GM10847 (cell line): ENCODE measurements at regions not wholly inside any gene's neighbourhood (a gene's known extent, or its start where the extent isn't known, plus 50 kb on each side); places are given as distances from the start of the nearest gene placed in this dataset.

ENCODE experiments used
- POLR2A ChIP-seq: IDR thresholded peaks from 2 replicates; pipeline ENCODE4 v1.6.1; 2011; ENCODE audit not compliant: insufficient read length; ENCODE audit errors: extremely low read depth

- no peak for TF ChIP-seq POLR2A
Measured at GRCh38 chr1:234840253-234840652, 230.3 kb upstream of the IRF2BP2 start.

- no peak for TF ChIP-seq POLR2A
Measured at GRCh38 chr1:234839663-234840062, 229.7 kb upstream of the IRF2BP2 start.

GRCh38 chr1:234838820-234839219, 228.8 kb upstream of the IRF2BP2 start:
- TF ChIP-seq POLR2A: no peak

DNA sequence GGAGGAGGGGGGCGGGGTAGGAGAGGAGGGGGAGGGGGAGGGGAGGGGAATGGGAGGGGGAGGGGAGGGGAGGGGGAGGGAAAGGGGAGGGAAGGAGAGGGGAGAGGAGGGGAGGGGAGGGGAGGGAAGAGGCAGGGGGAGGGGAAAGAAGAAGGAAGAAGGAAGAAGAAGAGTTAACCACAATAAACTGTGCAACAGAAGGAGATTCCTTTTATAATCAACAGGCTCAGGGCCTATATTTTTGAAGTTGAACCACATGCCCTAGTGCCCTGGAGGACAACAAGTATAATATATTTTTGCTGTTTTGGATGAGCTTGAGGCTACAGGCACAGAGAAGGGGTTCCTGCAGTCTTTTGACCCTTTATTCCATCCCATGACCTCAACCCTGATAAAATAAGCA, 228.2 kb upstream of the IRF2BP2 start:
- TF ChIP-seq POLR2A: no peak

DNA sequence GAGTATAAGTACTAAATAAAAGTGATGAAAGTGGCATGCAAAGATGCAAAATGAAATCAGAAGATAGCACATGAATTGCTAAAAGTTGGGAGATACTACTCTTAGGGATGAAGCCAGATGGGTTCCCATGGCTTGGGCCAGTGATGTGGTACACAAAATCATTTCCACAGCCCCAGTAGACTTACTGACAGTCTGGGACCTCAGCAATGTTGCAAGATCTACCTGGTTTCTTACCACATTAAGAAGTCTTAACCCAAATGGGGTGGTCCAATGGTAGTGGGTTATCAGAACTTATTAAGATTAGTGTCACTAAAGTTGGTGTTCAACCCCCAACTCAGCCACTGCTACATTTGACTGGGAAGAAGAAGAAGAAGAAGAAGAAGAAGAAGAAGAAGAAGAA, 227.7 kb upstream of the IRF2BP2 start:
- TF ChIP-seq POLR2A: no peak

DNA sequence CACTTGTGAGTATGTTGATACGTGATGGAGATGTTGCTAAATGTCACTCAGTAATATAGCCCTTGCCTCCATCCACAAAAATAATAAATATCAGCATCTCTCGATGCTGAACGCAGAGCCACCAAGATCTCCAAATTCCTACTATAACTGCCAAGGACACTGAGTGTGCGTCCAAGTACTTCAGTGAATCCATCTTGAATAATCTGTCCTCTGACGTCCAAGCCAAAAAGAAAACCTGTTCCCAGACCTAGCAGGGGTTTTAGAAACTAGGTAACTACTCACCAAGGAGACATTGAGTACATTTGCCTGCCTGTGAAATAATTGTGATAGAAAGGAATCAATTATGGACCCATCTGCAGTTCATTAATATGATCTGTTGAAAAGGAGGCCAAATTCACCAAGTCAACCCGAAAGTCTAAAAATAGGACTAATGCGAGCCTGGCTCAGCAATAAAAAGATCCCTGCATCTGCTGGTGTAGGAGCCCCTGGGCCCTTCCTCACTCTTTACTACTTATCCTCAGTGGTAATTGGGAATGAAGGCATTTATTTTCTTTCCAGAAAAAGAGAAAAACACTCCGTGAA, 226.9 kb upstream of the IRF2BP2 start:
- no peak for TF ChIP-seq POLR2A

- no peak for TF ChIP-seq POLR2A
Measured at GRCh38 chr1:234836045-234836681, 226.2 kb upstream of the IRF2BP2 start.

DNA sequence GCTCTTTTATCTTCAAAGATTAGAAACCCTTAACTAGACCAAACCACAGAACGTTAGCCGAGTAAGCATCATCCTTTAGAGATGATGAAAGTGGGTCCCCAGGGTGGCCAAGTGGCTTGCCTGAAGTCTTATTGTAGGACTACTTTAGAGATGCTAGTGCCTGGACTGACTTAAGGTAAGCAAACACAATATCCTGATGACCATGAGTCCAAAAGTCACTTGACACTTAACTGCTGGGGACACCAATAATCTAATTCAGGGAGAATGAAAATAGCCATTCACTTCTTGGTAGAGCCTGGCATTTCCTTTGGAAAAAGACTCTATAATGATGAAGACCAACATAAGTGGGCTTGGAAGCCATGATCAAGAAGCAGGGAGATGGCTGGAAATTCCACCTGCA, 225.3 kb upstream of the IRF2BP2 start:
- no peak for TF ChIP-seq POLR2A

DNA sequence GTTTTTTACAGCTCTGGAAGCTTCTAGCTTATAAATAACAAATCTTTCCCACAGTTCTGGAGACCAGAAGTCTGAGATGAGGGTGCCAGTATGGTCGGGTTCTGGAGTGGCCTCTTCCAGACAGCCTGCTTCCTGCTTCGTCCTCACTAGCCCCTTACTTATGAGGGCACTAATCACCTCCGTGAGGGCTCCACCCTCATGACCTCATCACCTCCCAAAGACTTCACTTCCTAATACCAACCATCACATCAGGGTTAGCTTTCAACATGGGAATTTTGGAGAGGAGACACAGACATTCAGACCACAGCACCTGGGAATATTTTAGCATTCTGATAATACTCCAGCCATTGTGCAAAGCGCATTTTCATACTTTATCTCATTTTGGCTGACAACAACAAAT, 223.7 kb upstream of the IRF2BP2 start:
- TF ChIP-seq POLR2A: no peak

- TF ChIP-seq POLR2A: no peak
Measured at GRCh38 chr1:234833118-234833517, 223.1 kb upstream of the IRF2BP2 start.

- no peak for TF ChIP-seq POLR2A
Measured at GRCh38 chr1:234827656-234828055, 217.7 kb upstream of the IRF2BP2 start.

GRCh38 chr1:234827181-234827580, 217.2 kb upstream of the IRF2BP2 start:
- TF ChIP-seq POLR2A: no peak

DNA sequence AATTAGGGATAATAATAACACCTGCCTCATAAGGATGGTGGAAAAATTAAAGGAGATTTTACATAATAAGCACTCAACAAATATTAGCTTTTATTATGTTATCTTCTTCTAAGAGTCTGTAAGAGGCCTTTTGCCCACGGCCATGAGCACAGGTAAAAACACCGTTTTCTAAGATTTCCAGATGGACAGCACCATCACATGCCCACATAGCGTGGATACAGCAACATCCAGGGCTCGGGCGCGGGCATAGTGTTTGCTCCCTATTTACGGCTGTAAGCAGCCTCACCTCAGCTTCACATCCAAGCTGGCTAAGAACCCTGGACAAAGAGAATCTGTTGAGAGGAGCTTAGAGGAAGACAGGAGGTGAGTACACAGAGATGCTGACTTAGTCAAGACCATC, 216.4 kb upstream of the IRF2BP2 start:
- TF ChIP-seq POLR2A: no peak

DNA sequence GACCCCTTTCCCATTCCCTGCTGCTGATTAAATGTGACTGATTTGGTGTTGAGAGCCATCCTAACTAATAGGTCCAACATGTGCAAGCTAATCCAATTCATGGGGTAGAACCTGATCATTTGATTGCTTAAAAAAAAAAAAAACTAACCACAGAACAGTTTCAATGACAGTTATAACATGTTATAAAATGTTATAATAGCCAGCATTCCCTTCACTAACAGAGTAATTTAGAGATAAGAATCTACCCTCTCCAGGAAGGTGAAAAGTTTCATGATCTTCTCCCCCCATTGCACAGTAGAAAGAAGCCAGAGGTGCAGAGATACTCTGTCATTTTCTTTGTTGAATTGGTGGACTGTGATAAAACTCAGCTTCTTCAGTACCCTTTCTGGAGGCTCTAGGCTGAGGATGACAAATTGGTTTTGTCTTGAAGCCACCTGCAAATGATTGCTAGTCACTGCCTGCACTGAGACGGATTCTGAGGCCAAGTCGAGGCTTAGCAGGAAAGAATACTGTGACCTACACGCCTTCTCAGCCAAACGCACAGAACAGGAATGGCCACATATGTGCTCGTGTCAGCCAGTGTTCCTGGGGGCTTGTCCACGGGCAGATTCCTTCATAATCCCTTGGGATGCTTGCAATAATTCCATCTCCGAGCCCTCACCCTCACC, 215.7 kb upstream of the IRF2BP2 start:
- TF ChIP-seq POLR2A: no peak

DNA sequence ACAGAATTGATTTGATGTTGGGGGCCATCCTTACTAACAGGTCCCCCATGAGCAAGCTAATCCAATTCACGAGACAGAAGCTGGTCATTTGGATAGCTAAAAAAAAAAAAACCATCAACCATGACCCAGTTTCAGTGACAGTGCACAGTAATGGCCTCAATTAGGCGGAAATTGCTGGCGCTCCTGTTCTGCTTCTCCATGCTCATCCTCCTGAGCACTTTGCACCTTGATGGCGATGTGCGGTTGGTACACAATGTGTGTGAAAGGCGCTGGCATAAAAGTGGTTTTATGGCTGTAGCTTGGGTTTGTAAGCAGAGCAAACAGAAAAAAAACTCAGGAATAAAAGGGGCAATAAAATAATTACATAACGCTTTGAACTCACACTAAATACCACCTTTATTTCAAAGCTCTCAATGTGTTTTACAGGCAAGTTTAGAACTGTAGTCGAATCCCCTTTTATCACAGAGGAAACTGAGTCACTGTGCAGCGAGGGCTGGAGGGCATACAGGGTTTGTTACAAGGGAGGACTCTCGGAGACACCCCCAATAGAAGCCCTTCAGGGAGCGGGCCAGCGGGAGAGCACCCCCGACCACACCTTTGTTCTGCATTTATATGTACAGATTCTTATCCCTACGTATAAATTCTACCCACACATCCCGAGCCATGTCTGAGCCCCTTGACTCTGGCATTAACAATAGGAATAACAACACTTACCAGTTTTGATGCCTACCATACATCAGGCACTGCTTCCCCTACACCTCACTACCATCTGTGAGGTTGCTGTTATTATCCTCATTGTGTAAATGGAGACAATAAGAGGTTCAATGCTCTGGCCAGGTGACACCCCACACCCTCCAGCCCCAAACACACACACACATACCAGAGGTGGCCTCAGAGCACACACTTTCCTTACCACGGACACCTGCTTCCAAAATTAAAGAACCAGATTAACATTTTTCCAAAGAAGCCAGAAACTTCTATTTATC, 213.5 kb upstream of the IRF2BP2 start:
- no peak for TF ChIP-seq POLR2A
